ENCODE measurements at regions not wholly inside any gene's neighbourhood (a gene's known extent, or its start where the extent isn't known, plus 50 kb on each side); places are given as distances from the start of the nearest gene placed in this dataset.

GRCh38 chr2:236508466-236508865, 61.2 kb upstream of the ACKR3 start:
- ATAC-seq (replicated peaks) = no peak
- Mint-ChIP-seq H3K4me1 (ENCODE audit: low read depth in 2 of 2) (peaks cover 3 to 6% of the 10 kb centered on the region in 2 donors), H3K27ac (no peak overlapping the region)

GRCh38 chr2:236510034-236510433, 59.6 kb upstream of the ACKR3 start:
- peaks cover 3 to 6% of the 10 kb centered on the region in 2 donors for H3K4me1 Mint-ChIP-seq (ENCODE audit: low read depth in 2 of 2)
- ATAC-seq (replicated peaks) (no peak), DNase-seq (no peak)
- no peaks in the 10 kb centered on the region for H3K9me3 Mint-ChIP-seq
- no peak overlapping the region for H3K27ac Mint-ChIP-seq
- peaks cover 23 to 28% of the 10 kb centered on the region in 2 donors for H3K27me3 Mint-ChIP-seq
- no peaks in the 10 kb centered on the region for H3K36me3 Mint-ChIP-seq (ENCODE audit: insufficient read depth)
- H3K4me3 Mint-ChIP-seq = no peak overlapping the region

More at GRCh38 chr2:236508466-236508865, 61.2 kb upstream of the ACKR3 start:
- no peak for DNase-seq
- H3K9me3 Mint-ChIP-seq = no peaks in the 10 kb centered on the region
- no peak overlapping the region for H3K4me3 Mint-ChIP-seq
- H3K27me3 Mint-ChIP-seq = peaks cover 39 to 43% of the 10 kb centered on the region in 2 donors
- no peaks in the 10 kb centered on the region for H3K36me3 Mint-ChIP-seq (ENCODE audit: insufficient read depth)

- no peak for DNase-seq
- H3K4me3 Mint-ChIP-seq = no peak overlapping the region
- H3K9me3 Mint-ChIP-seq = no peaks in the 10 kb centered on the region
- no peak overlapping the region for H3K27ac Mint-ChIP-seq
- no peak for ATAC-seq (replicated peaks)
- H3K4me1 Mint-ChIP-seq (ENCODE audit: low read depth in 2 of 2) = peaks cover 6% of the 10 kb centered on the region in 2 donors
- no peaks in the 10 kb centered on the region for H3K36me3 Mint-ChIP-seq (ENCODE audit: insufficient read depth)
- peaks cover 11 to 17% of the 10 kb centered on the region in 2 donors for H3K27me3 Mint-ChIP-seq
Observed at GRCh38 chr2:236511266-236511665, 58.4 kb upstream of the ACKR3 start.

- DNase-seq (no peak), ATAC-seq (replicated peaks) (no peak)
- Mint-ChIP-seq H3K4me1 (ENCODE audit: low read depth in 2 of 2) (peaks cover under 1 to 3% of the 10 kb centered on the region in 2 donors), H3K4me3 (no peak overlapping the region), H3K27ac (no peak overlapping the region), H3K36me3 (ENCODE audit: insufficient read depth) (no peaks in the 10 kb centered on the region), H3K27me3 (peaks cover 1 to 9% of the 10 kb centered on the region in 2 donors), H3K9me3 (no peaks in the 10 kb centered on the region)
Observed at GRCh38 chr2:236512267-236512666, 57.4 kb upstream of the ACKR3 start.

GRCh38 chr2:236512902-236513435, 56.7 kb upstream of the ACKR3 start:
- Mint-ChIP-seq H3K4me3 (no peak overlapping the region), H3K36me3 (ENCODE audit: insufficient read depth) (no peaks in the 10 kb centered on the region), H3K4me1 (ENCODE audit: low read depth in 2 of 2) (peaks cover 0 to 3% of the 10 kb centered on the region in 2 donors), H3K27ac (no peak overlapping the region), H3K27me3 (peaks cover 0 to 9% of the 10 kb centered on the region in 2 donors), H3K9me3 (no peaks in the 10 kb centered on the region)
- DNase-seq (peak; percentile 61 to 70 (median 62)), ATAC-seq (replicated peaks) (peak; percentile 97)

GRCh38 chr2:236513956-236514355, 55.7 kb upstream of the ACKR3 start:
- Mint-ChIP-seq H3K36me3 (ENCODE audit: insufficient read depth) (no peaks in the 10 kb centered on the region), H3K4me1 (ENCODE audit: low read depth in 2 of 2) (peaks cover 0 to 3% of the 10 kb centered on the region in 2 donors), H3K27ac (no peak overlapping the region), H3K9me3 (no peaks in the 10 kb centered on the region), H3K4me3 (no peak overlapping the region), H3K27me3 (no peaks in the 10 kb centered on the region)
- ATAC-seq (replicated peaks) (no peak), DNase-seq (no peak)

- ATAC-seq (replicated peaks) = no peak
Observed at GRCh38 chr2:236516708-236517107, 52.9 kb upstream of the ACKR3 start.

GRCh38 chr2:236517251-236518031, 52.2 kb upstream of the ACKR3 start:
- H3K4me3 Mint-ChIP-seq = no peak overlapping the region
- peaks cover 0 to 9% of the 10 kb centered on the region in 2 donors for H3K4me1 Mint-ChIP-seq (ENCODE audit: low read depth in 2 of 2)
- DNase-seq (no peak), ATAC-seq (replicated peaks) (no peak)
- H3K27me3 Mint-ChIP-seq = peaks cover 0 to 10% of the 10 kb centered on the region in 2 donors
- H3K27ac Mint-ChIP-seq = no peak overlapping the region
- H3K36me3 Mint-ChIP-seq (ENCODE audit: insufficient read depth) = no peaks in the 10 kb centered on the region
- no peaks in the 10 kb centered on the region for H3K9me3 Mint-ChIP-seq

More at GRCh38 chr2:236516708-236517107, 52.9 kb upstream of the ACKR3 start:
- Mint-ChIP-seq H3K36me3 (ENCODE audit: insufficient read depth) (no peaks in the 10 kb centered on the region), H3K4me1 (ENCODE audit: low read depth in 2 of 2) (peaks cover 0 to 7% of the 10 kb centered on the region in 2 donors), H3K9me3 (no peaks in the 10 kb centered on the region), H3K27me3 (peaks cover 0 to 8% of the 10 kb centered on the region in 2 donors), H3K27ac (no peak overlapping the region), H3K4me3 (no peak overlapping the region)
- DNase-seq = no peak

Measured in effector memory CD8-positive, alpha-beta T cell (primary cell).